ENCODE measurements at regions not wholly inside any gene's neighbourhood (a gene's known extent, or its start where the extent isn't known, plus 50 kb on each side); places are given as distances from the start of the nearest gene placed in this dataset.
"Not testable (repeated sequence)": the region's sequence is repeated elsewhere in the genome, so short reads cannot be mapped to it uniquely, and the experiment has no call there.

GRCh38 chr4:28462766-28463700 is 1602.4 kb downstream of the STIM2 start:
- no peak for TF ChIP-seq CTCF (IDR thresholded peaks at IDR 0.05; ENCODE audit: borderline replicate concordance, insufficient read depth, low read depth, low read length)
- no peak overlapping the region for H3K4me3 ChIP-seq (ENCODE audit: low read depth, low read length)

GRCh38 chr4:28464823-28465222 is 1604.2 kb downstream of the STIM2 start:
- no peak for TF ChIP-seq CTCF (IDR thresholded peaks at IDR 0.05; ENCODE audit: borderline replicate concordance, insufficient read depth, low read depth, low read length)
- no peak overlapping the region for H3K4me3 ChIP-seq (ENCODE audit: low read depth, low read length)

GRCh38 chr4:28466886-28467285 is 1606.2 kb downstream of the STIM2 start:
- H3K4me3 ChIP-seq (ENCODE audit: low read depth, low read length), result not testable (repeated sequence)

GRCh38 chr4:28469387-28469786 is 1608.7 kb downstream of the STIM2 start:
- no peak overlapping the region for H3K4me3 ChIP-seq (ENCODE audit: low read depth, low read length)
- no peak for TF ChIP-seq CTCF (IDR thresholded peaks at IDR 0.05; ENCODE audit: borderline replicate concordance, insufficient read depth, low read depth, low read length)

- no peak for TF ChIP-seq CTCF (IDR thresholded peaks at IDR 0.05; ENCODE audit: borderline replicate concordance, insufficient read depth, low read depth, low read length)
- no peak overlapping the region for H3K4me3 ChIP-seq (ENCODE audit: low read depth, low read length)
Measured at GRCh38 chr4:28469886-28470285, 1609.2 kb downstream of the STIM2 start.

GRCh38 chr4:28475381-28475780 is 1614.7 kb downstream of the STIM2 start:
- H3K4me3 ChIP-seq (ENCODE audit: low read depth, low read length), result no peak overlapping the region
- TF ChIP-seq CTCF (IDR thresholded peaks at IDR 0.05; ENCODE audit: borderline replicate concordance, insufficient read depth, low read depth, low read length), result no peak

GRCh38 chr4:28479666-28480065 is 1619.0 kb downstream of the STIM2 start:
- no peak overlapping the region for H3K4me3 ChIP-seq (ENCODE audit: low read depth, low read length)
- no peak for TF ChIP-seq CTCF (IDR thresholded peaks at IDR 0.05; ENCODE audit: borderline replicate concordance, insufficient read depth, low read depth, low read length)
